CD14-positive monocyte (primary cell): ENCODE measurements at regions not wholly inside any gene's neighbourhood (a gene's known extent, or its start where the extent isn't known, plus 50 kb on each side); places are given as distances from the start of the nearest gene placed in this dataset.

Experiments used
- DNase-seq, 3 donors: peaks; one replicate each; pipeline ENCODE4 v3.0.0-alpha.2; 2011 to 2022
- H2AFZ ChIP-seq: 2 replicates; pipeline ENCODE4 v1.6.0; 2012; ENCODE audit warnings: mild to moderate bottlenecking, low read depth, low read length, inconsistent platforms; ENCODE audit not compliant: insufficient read depth, poor library complexity, severe bottlenecking
- H3K27ac ChIP-seq, 2 donors: 1 replicate in 1 of 2; 2 replicates in 1 of 2; pipeline ENCODE4 v1.5.1; 2012 to 2013; ENCODE audit warnings: low read length in 2 of 2, control low read depth in 1 of 2, inconsistent platforms in 1 of 2, low read depth in 1 of 2, mild to moderate bottlenecking in 1 of 2
- H3K27me3 ChIP-seq, 2 donors: one replicate each; pipeline versions ENCODE4 v1.6.0 to v1.6.1; 2011 to 2013; ENCODE audit warnings: low read length in 2 of 2; ENCODE audit not compliant: control insufficient read depth in 2 of 2, insufficient read depth in 2 of 2
- H3K36me3 ChIP-seq, 2 donors: replicated peaks in 1 of 2; 1 replicate in 1 of 2; 2 replicates in 1 of 2; pipeline versions ENCODE4 v1.5.1 to v1.6.1; 2012 to 2013; ENCODE audit warnings: low read length in 2 of 2, control low read depth in 1 of 2, inconsistent platforms in 1 of 2, mild to moderate bottlenecking in 1 of 2; ENCODE audit not compliant: insufficient read depth in 2 of 2, control insufficient read depth in 1 of 2
- H3K4me1 ChIP-seq, 2 donors: 1 replicate in 1 of 2; 2 replicates in 1 of 2; pipeline versions ENCODE4 v1.5.1 to v1.6.1; 2012 to 2013; ENCODE audit warnings: low read length in 2 of 2, control low read depth in 1 of 2, inconsistent platforms in 1 of 2, mild to moderate bottlenecking in 1 of 2, moderate library complexity in 1 of 2; ENCODE audit not compliant: insufficient read depth in 2 of 2, control insufficient read depth in 1 of 2
- H3K4me2 ChIP-seq: replicated peaks from 2 replicates; pipeline ENCODE3; 2012; ENCODE audit warnings: low read length, moderate library complexity, mild to moderate bottlenecking; ENCODE audit not compliant: poor library complexity, severe bottlenecking; ENCODE audit errors: extremely low read depth
- H3K4me3 ChIP-seq, 3 experiments: fragments of 200-600 bp in 1 of 3; sonication (generic) in 1 of 3; replicated peaks in 1 of 3; 1 replicate in 2 of 3; 2 replicates in 1 of 3; pipeline ENCODE4 v1.5.1; 2011 to 2013; ENCODE audit warnings: low read length in 3 of 3, mild to moderate bottlenecking in 3 of 3, control low read depth in 2 of 3, low read depth in 2 of 3, inconsistent platforms in 1 of 3, moderate library complexity in 1 of 3
- H3K79me2 ChIP-seq: 2 replicates; pipeline ENCODE4 v1.6.0; 2012; ENCODE audit warnings: mild to moderate bottlenecking, control low read depth, inconsistent platforms, low read length, moderate library complexity; ENCODE audit not compliant: insufficient read depth
- H3K9ac ChIP-seq: 2 replicates; pipeline ENCODE4 v1.6.0; 2017; ENCODE audit warnings: low read length, mild to moderate bottlenecking; ENCODE audit not compliant: insufficient read depth, poor library complexity, severe bottlenecking
- H3K9me3 ChIP-seq, 2 donors: replicated peaks in 1 of 2; 1 replicate in 1 of 2; 2 replicates in 1 of 2; pipeline versions ENCODE4 v1.5.1 to v1.6.1; 2012 to 2013; ENCODE audit warnings: low read length in 2 of 2, control low read depth in 1 of 2; ENCODE audit not compliant: control insufficient read depth in 1 of 2, insufficient read depth in 1 of 2
- H4K20me1 ChIP-seq: 2 replicates; pipeline ENCODE4 v1.6.0; 2012; ENCODE audit warnings: mild to moderate bottlenecking, low read length, control low read depth, moderate library complexity; ENCODE audit not compliant: insufficient read depth
- H3K27ac Mint-ChIP-seq, 7 donors: one replicate each; pipeline ENCODE4 v1.8.0; 2020; ENCODE audit warnings: mild to moderate bottlenecking in 7 of 7, mixed read lengths in 7 of 7, moderate library complexity in 6 of 7, inconsistent platforms in 2 of 7
- H3K27me3 Mint-ChIP-seq, 3 donors: one replicate each; pipeline ENCODE4 v1.8.0; 2021 to 2022; ENCODE audit warnings: low read depth in 3 of 3, mild to moderate bottlenecking in 3 of 3, mixed read lengths in 3 of 3, moderate library complexity in 3 of 3, inconsistent platforms in 1 of 3
- H3K36me3 Mint-ChIP-seq, 2 donors: one replicate each; pipeline ENCODE4 v1.8.0; 2020; ENCODE audit warnings: mixed read lengths in 2 of 2, inconsistent platforms in 1 of 2, mild to moderate bottlenecking in 1 of 2
- H3K4me1 Mint-ChIP-seq: one replicate; pipeline ENCODE4 v1.8.0; 2020; ENCODE audit warnings: mild to moderate bottlenecking, mixed read lengths
- H3K4me3 Mint-ChIP-seq, 2 donors: one replicate each; pipeline ENCODE4 v1.8.0; 2020; ENCODE audit warnings: mild to moderate bottlenecking in 2 of 2, mixed read lengths in 2 of 2, moderate library complexity in 1 of 2
- H3K9me3 Mint-ChIP-seq, 7 donors: one replicate each; pipeline ENCODE4 v1.8.0; 2020 to 2022; ENCODE audit warnings: mixed read lengths in 7 of 7, mild to moderate bottlenecking in 6 of 7, moderate library complexity in 6 of 7, inconsistent platforms in 2 of 7
- WGBS: methylation state at CpG from one replicate; pipeline ENCODE4 v1.1.5; 2013; ENCODE audit warnings: missing lambda C conversion rate; ENCODE audit not compliant: insufficient coverage; 5-methylcytosine and 5-hydroxymethylcytosine counted together
- intact Hi-C, 2 donors: fragments of 100-400 bp; cut with micrococcal nuclease; formaldehyde crosslinking; loops; one replicate each; pipeline versions ENCODE4 v1.15.0 to v1.15.1; 2023
- TF ChIP-seq, protein P1 (sequence below): fragments of 200-600 bp; IDR thresholded peaks from one replicate; pipeline ENCODE4 v1.8.0; 2022; ENCODE audit warnings: antibody characterized with exemption, mild to moderate bottlenecking

DNA sequence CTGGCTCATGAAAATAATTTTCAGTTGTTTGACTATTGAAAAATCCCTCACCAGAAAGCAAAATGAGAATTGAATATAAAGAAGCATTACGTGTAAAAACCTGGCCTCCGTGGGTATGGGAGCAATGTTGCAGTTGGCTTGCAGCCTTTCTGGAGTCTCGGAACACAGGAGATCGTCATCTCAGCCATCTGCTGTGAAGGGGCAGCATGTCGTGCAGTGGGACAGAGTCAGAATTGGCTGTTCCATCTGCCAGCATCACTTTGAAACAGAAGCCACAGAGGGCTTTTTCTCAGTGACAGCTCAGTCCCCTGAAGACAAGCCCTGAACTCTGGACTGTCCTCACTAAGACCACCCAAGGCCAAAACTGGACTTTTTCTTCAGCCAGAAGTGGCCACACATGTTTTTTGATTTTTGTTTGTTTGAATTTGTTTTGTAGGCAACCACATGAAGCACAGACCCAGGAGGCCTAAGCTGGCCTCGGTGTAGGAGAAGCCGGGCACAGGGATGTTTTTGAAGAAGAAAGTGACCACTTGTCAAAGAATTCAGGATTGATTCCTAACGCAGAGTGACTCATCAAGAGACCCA is 170.8 kb upstream of the DYRK2 start:
- Histone ChIP-seq H3K9me3 (no peaks in the 10 kb centered on the region), H3K27me3 (no peaks in the 10 kb centered on the region), H3K79me2 (no peaks in the 10 kb centered on the region), H2AFZ (no peak overlapping the region), H3K9ac (no peak overlapping the region), H3K27ac (no peak overlapping the region), H3K4me1 (peaks cover under 1 to 2% of the 10 kb centered on the region in 2 donors), H3K4me3 (no peak overlapping the region), H3K36me3 (no peaks in the 10 kb centered on the region), H4K20me1 (no peaks in the 10 kb centered on the region), H3K4me2 (no peak overlapping the region)
- intact Hi-C loops = no loop called here
- H3K4me1 Mint-ChIP-seq = peaks cover 9% of the 10 kb centered on the region
- peaks cover 2 to 6% (median 4%) of the 10 kb centered on the region in 3 donors for H3K27me3 Mint-ChIP-seq
- no peaks in the 10 kb centered on the region for H3K36me3 Mint-ChIP-seq
- TF ChIP-seq, protein P1, sequence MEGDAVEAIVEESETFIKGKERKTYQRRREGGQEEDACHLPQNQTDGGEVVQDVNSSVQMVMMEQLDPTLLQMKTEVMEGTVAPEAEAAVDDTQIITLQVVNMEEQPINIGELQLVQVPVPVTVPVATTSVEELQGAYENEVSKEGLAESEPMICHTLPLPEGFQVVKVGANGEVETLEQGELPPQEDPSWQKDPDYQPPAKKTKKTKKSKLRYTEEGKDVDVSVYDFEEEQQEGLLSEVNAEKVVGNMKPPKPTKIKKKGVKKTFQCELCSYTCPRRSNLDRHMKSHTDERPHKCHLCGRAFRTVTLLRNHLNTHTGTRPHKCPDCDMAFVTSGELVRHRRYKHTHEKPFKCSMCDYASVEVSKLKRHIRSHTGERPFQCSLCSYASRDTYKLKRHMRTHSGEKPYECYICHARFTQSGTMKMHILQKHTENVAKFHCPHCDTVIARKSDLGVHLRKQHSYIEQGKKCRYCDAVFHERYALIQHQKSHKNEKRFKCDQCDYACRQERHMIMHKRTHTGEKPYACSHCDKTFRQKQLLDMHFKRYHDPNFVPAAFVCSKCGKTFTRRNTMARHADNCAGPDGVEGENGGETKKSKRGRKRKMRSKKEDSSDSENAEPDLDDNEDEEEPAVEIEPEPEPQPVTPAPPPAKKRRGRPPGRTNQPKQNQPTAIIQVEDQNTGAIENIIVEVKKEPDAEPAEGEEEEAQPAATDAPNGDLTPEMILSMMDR = no peak
- H3K9me3 Mint-ChIP-seq = no peaks in the 10 kb centered on the region
- H3K4me3 Mint-ChIP-seq = no peak overlapping the region
- DNase-seq = no peak
- no peak overlapping the region for H3K27ac Mint-ChIP-seq
- WGBS = 98% methylated on average over 8 of the region's 8 CpGs

DNA sequence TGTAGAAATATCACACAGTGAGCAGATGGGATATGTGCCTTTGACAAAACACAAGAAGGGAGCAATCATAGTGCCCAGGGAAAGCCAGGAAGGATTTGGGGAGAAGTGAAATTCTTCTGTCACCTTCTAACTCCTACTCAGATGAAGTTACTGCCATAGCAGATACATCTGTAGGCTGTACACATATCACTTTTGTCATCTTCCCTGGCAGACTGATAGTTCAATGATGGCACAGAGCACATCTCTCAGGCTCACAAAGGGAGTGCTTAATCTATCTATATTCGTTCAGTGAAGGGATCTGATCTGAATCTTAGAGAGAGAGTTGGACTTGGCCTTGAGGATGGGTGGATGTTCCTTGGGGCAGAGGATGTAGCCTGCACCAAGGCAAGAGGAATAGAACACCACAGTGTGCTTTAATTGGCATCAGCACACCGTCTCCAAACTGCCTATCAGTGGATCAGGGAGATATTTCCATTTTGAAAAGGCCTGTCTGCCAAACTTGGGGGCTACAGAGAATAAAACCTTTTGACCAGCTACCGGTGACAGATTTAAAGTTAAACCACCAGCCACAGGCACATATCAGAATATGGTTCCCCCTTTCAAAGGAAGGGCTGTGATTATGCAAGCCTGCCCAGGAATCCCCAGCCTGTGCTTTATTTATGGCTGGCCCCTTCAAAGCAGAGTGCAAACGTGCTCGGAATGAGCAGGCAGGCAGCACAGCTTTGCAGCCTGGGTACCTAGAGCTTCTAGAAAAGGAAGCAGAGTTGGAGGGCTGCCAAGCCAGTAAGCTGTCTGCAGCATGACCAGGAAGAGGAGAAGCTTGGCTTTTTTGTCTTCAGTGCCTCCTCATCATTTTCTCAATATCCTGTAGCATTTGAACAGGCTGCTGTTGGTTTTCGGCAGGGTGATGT is 165.5 kb upstream of the DYRK2 start:
- no peak overlapping the region for H3K27ac Mint-ChIP-seq
- DNase-seq = peak; percentile 22 to 64 (median 44)
- intact Hi-C loops = no loop called here
- Histone ChIP-seq H3K27ac (no peak overlapping the region), H3K4me3 (no peak overlapping the region), H2AFZ (peak overlapping the region; percentile 43), H3K27me3 (no peaks in the 10 kb centered on the region), H4K20me1 (no peaks in the 10 kb centered on the region), H3K9ac (no peak overlapping the region), H3K4me2 (peak overlapping the region; percentile 14), H3K4me1 (peaks cover 18 to 21% of the 10 kb centered on the region in 2 donors), H3K36me3 (no peaks in the 10 kb centered on the region), H3K79me2 (no peaks in the 10 kb centered on the region), H3K9me3 (peaks cover 11 to 14% of the 10 kb centered on the region in 2 donors)
- TF ChIP-seq, protein P1 = no peak
- peaks cover 25% of the 10 kb centered on the region for H3K4me1 Mint-ChIP-seq
- peaks cover 3 to 16% (median 12%) of the 10 kb centered on the region in 7 donors for H3K9me3 Mint-ChIP-seq
- peak overlapping the region in 1 of 2 donors; percentile 32 for H3K4me3 Mint-ChIP-seq
- 0% methylated on average over 2 of the region's 6 CpGs for WGBS
- peaks cover 0 to 4% (median 0%) of the 10 kb centered on the region in 3 donors for H3K27me3 Mint-ChIP-seq
- H3K36me3 Mint-ChIP-seq = no peaks in the 10 kb centered on the region
